Muscle layer of colon (tissue), 2 donors: ENCODE measurements at regions not wholly inside any gene's neighbourhood (a gene's known extent, or its start where the extent isn't known, plus 50 kb on each side); places are given as distances from the start of the nearest gene placed in this dataset.

Experiments
- H3K27ac ChIP-seq: one replicate; pipeline ENCODE4 v1.7.0; 2013; ENCODE audit warnings: low read depth, mild to moderate bottlenecking, low read length, moderate library complexity
- H3K27me3 ChIP-seq, 2 donors: one replicate each; pipeline ENCODE4 v1.7.0; 2013; ENCODE audit warnings: low read length in 2 of 2, mild to moderate bottlenecking in 2 of 2; ENCODE audit not compliant: insufficient read depth in 2 of 2, control insufficient read depth in 1 of 2
- H3K36me3 ChIP-seq: one replicate; pipeline ENCODE4 v1.7.0; 2013; ENCODE audit warnings: mild to moderate bottlenecking, low read length; ENCODE audit not compliant: insufficient read depth
- H3K4me1 ChIP-seq: one replicate; pipeline ENCODE4 v1.7.0; 2013; ENCODE audit warnings: mild to moderate bottlenecking, low read length; ENCODE audit not compliant: insufficient read depth
- H3K4me3 ChIP-seq, 2 donors: one replicate each; pipeline ENCODE4 v1.7.0; 2013; ENCODE audit warnings: low read length in 2 of 2, low read depth in 1 of 2, mild to moderate bottlenecking in 1 of 2, moderate library complexity in 1 of 2
- H3K9ac ChIP-seq: one replicate; pipeline ENCODE4 v1.7.0; 2013; ENCODE audit warnings: low read length
- H3K9me3 ChIP-seq: one replicate; pipeline ENCODE4 v1.7.0; 2013; ENCODE audit warnings: mild to moderate bottlenecking, low read length
- donor health status: abdominal sarcoma.
- donor health status: Adenocarcinoma of cecum.

DNA sequence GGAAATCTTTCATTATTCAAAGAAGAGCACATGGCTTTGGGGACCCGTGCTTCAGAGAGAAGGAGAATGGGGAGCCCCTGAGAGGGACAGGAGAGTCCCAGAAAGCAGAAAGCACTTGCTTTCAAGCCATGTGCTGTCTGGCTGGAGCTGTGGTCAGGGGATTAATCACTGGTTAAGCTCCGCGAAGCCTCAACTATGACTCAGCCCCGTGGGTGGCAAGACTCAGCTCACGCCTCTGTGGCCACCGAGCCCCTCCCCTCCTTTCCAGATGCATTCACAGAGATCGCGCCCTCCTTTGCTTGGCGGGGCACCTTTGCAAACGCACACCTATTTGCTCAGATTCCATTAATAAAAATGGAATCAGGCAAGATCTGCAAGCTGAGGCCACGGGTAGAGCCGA, 202.9 kb upstream of the TCERG1L start:
- H3K9me3 ChIP-seq: no peaks in the 10 kb centered on the region
- H3K36me3 ChIP-seq: no peaks in the 10 kb centered on the region
- no peaks in the 10 kb centered on the region for H3K4me1 ChIP-seq
- no peak overlapping the region for H3K9ac ChIP-seq
- H3K4me3 ChIP-seq: no peak overlapping the region
- no peak overlapping the region for H3K27ac ChIP-seq
- no peaks in the 10 kb centered on the region for H3K27me3 ChIP-seq

DNA sequence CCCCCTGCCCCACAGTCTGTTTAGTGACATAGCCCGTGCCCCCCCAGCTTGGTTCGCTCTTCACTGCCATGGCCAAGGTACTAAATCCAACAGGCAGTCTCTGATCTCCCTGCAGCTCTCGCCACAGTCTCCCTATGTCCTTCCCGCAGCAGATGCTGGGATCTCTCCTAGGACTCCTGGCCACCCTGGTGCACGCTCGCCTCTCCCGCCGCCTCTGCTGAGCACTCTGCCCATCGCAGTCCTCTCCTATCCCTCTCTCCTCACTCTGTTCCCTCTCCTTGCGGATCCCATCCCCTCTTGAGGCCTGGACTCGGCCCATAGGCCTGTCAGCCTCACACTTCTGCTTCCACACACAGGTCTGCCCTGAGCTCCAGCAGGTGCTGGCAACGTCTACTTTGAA, 204.8 kb upstream of the TCERG1L start:
- Histone ChIP-seq H3K36me3 (no peaks in the 10 kb centered on the region), H3K9me3 (no peaks in the 10 kb centered on the region), H3K27me3 (no peaks in the 10 kb centered on the region), H3K27ac (no peak overlapping the region), H3K4me3 (no peak overlapping the region), H3K9ac (no peak overlapping the region), H3K4me1 (no peaks in the 10 kb centered on the region)

- Histone ChIP-seq H3K27ac (no peak overlapping the region), H3K4me1 (no peaks in the 10 kb centered on the region), H3K27me3 (no peaks in the 10 kb centered on the region), H3K36me3 (no peaks in the 10 kb centered on the region), H3K9ac (no peak overlapping the region), H3K4me3 (no peak overlapping the region), H3K9me3 (no peaks in the 10 kb centered on the region)
Observed at GRCh38 chr10:131517781-131518180, 206.3 kb upstream of the TCERG1L start.

GRCh38 chr10:131519723-131520605, 208.4 kb upstream of the TCERG1L start:
- Histone ChIP-seq H3K4me3 (no peak overlapping the region), H3K27ac (no peak overlapping the region), H3K27me3 (no peaks in the 10 kb centered on the region), H3K9ac (no peak overlapping the region), H3K4me1 (no peaks in the 10 kb centered on the region), H3K36me3 (no peaks in the 10 kb centered on the region), H3K9me3 (no peaks in the 10 kb centered on the region)

GRCh38 chr10:131531265-131532190, 220.0 kb upstream of the TCERG1L start:
- no peak overlapping the region for H3K9ac ChIP-seq
- no peaks in the 10 kb centered on the region for H3K36me3 ChIP-seq
- no peaks in the 10 kb centered on the region for H3K4me1 ChIP-seq
- H3K27ac ChIP-seq: no peak overlapping the region
- no peak overlapping the region for H3K4me3 ChIP-seq
- H3K9me3 ChIP-seq: no peaks in the 10 kb centered on the region
- H3K27me3 ChIP-seq: no peaks in the 10 kb centered on the region

DNA sequence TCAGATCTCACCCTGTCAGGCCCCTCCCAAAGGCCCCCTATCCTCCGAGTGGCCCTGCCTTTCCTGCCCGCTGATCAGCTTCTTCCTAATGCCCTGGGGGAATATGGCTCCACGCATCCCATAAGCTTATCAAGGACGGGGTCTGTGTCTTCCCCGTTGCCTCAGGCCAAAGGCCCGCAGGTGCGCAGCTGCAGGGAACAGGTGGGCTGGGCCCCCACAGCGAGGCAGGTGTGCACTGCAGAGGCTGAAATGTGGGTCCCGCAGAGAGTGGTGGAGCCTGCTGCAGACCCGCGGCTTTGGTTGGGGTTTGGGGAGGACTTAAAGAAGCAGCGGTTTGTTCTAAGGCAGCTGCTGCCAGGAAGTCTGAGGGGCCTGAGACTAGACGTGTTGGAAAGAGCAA, 220.8 kb upstream of the TCERG1L start:
- Histone ChIP-seq H3K27ac (no peak overlapping the region), H3K36me3 (no peaks in the 10 kb centered on the region), H3K9ac (no peak overlapping the region), H3K4me3 (no peak overlapping the region), H3K27me3 (no peaks in the 10 kb centered on the region), H3K4me1 (no peaks in the 10 kb centered on the region), H3K9me3 (no peaks in the 10 kb centered on the region)

DNA sequence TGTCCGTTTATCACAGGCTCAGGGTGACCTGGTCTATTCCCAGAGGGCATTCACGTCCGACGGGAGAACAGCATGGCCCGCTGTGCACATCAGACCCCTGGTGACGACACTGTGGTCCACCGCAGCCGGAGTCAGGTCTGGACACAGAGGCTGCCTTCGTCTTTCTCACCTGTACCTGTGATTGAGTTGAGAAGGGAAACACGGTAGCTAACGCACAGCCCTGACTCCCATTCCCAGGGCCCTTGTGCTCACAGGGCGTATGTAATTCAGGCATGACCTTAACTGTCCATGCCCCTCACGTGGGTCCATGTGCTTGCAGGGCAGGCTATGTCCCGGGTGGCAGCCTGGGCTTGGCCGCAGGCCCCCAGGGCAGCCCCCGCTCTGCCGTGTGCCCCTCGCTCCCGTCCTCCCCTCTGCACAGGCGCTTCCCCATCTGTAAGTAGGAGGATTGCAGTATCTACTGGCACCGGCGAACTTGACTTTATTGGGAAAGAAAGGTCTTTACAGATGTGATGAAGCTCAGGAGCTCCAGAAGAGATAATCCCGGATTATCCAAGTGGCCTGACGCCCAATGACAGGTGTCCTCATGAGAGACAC, 221.3 kb upstream of the TCERG1L start:
- H3K9ac ChIP-seq: no peak overlapping the region
- no peak overlapping the region for H3K27ac ChIP-seq
- no peaks in the 10 kb centered on the region for H3K4me1 ChIP-seq
- no peaks in the 10 kb centered on the region for H3K27me3 ChIP-seq
- no peaks in the 10 kb centered on the region for H3K36me3 ChIP-seq
- no peak overlapping the region for H3K4me3 ChIP-seq
- no peaks in the 10 kb centered on the region for H3K9me3 ChIP-seq

DNA sequence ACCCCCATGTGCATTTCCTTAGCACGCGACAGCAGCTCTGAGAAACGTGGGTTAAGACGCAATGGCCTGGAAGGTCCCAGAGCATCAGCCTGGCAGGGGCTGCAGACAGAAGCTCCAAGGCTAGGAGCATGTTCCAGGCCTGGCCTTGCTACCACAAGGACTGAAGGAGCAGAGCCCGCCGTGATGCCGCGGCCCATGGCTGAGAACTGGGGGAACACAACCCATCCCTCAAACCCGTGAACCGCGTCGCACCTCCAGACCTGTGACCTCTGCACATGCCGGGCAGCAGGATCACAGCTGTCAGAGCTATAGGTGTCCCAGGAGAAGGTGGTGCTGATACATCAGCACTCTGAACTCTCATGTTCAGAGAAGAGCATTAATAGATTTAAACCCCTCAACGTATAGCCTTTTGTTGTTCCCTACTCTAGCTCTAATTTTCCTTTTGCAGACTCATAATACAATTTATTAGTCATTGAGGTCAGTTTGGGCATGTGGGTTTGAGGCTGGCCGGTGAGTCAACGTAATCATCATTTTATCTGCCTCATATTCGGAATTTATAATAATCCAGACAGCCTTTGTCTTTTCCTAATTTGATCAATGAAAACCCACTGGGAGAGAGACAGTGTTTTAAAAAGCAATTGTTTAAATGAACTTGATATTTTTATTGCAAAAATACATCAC, 222.5 kb upstream of the TCERG1L start:
- no peaks in the 10 kb centered on the region for H3K36me3 ChIP-seq
- H3K9ac ChIP-seq: no peak overlapping the region
- no peak overlapping the region for H3K4me3 ChIP-seq
- H3K4me1 ChIP-seq: no peaks in the 10 kb centered on the region
- no peaks in the 10 kb centered on the region for H3K27me3 ChIP-seq
- no peak overlapping the region for H3K27ac ChIP-seq
- no peaks in the 10 kb centered on the region for H3K9me3 ChIP-seq

- no peaks in the 10 kb centered on the region for H3K9me3 ChIP-seq
- no peak overlapping the region for H3K27ac ChIP-seq
- H3K36me3 ChIP-seq: no peaks in the 10 kb centered on the region
- no peaks in the 10 kb centered on the region for H3K4me1 ChIP-seq
- no peaks in the 10 kb centered on the region for H3K27me3 ChIP-seq
- no peak overlapping the region for H3K9ac ChIP-seq
- H3K4me3 ChIP-seq: no peak overlapping the region
Observed at GRCh38 chr10:131534836-131535235, 223.3 kb upstream of the TCERG1L start.

DNA sequence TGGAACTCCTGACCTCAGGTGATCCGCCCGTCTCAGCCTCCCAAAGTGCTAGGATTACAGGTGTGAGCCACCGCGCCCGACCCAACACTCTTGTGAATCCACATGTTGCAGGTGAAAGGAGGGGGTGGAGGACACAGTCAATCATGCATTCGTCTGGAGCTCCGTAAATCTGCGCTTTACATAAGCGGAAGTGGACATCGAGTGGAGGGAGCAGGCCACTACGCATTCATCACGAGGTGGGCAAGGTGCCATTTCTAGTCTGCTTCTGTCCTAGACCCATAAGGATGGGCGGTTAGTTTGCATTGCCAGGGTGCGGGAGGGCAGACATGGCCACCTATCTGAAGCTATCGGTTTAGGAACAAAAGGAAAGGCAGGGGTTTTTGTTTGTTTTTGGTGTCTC, 225.2 kb upstream of the TCERG1L start:
- H3K9me3 ChIP-seq: no peaks in the 10 kb centered on the region
- H3K9ac ChIP-seq: no peak overlapping the region
- no peaks in the 10 kb centered on the region for H3K27me3 ChIP-seq
- no peak overlapping the region for H3K4me3 ChIP-seq
- H3K27ac ChIP-seq: no peak overlapping the region
- no peaks in the 10 kb centered on the region for H3K4me1 ChIP-seq
- no peaks in the 10 kb centered on the region for H3K36me3 ChIP-seq

- Histone ChIP-seq H3K4me3 (no peak overlapping the region), H3K4me1 (no peaks in the 10 kb centered on the region), H3K27me3 (no peaks in the 10 kb centered on the region), H3K9me3 (no peaks in the 10 kb centered on the region), H3K36me3 (no peaks in the 10 kb centered on the region), H3K9ac (no peak overlapping the region), H3K27ac (no peak overlapping the region)
Observed at GRCh38 chr10:131537281-131537680, 225.8 kb upstream of the TCERG1L start.
